ENCODE measurements at regions not wholly inside any gene's neighbourhood (a gene's known extent, or its start where the extent isn't known, plus 50 kb on each side); places are given as distances from the start of the nearest gene placed in this dataset.

GRCh38 chr6:40937491-40937890 is 101.5 kb downstream of the UNC5CL start:
- TF ChIP-seq CTCF (IDR thresholded peaks at IDR 0.05; ENCODE audit: low read depth, low read length, poor library complexity, severe bottlenecking) (no peak), EZH2phosphoT487 (IDR thresholded peaks at IDR 0.05; ENCODE audit: borderline replicate concordance, low read length) (no peak)

Data from DOHH2 (cell line).